Adrenal gland (tissue), 9 donors: ENCODE measurements at regions not wholly inside any gene's neighbourhood (a gene's known extent, or its start where the extent isn't known, plus 50 kb on each side); places are given as distances from the start of the nearest gene placed in this dataset.

Experiments
- DNase-seq, 7 donors: peaks; one replicate each; pipeline ENCODE4 v3.0.0-alpha.2; 2019 to 2020
- H3K27ac ChIP-seq, 5 donors: fragments of 200-600 bp; sonication (generic) in 4 of 5; 1 replicate in 3 of 5; 2 replicates in 2 of 5; pipeline versions ENCODE4 v1.5.1 to v1.8.0; 2016 to 2020; ENCODE audit warnings: mild to moderate bottlenecking in 1 of 5
- H3K27me3 ChIP-seq: fragments of 200-600 bp; 2 replicates; pipeline ENCODE4 v1.8.0; 2021
- H3K36me3 ChIP-seq, 2 donors: fragments of 200-600 bp; replicated peaks in 1 of 2; 1 replicate in 1 of 2; 2 replicates in 1 of 2; pipeline versions ENCODE4 v1.5.1 to v1.8.0; 2018 to 2022
- H3K4me1 ChIP-seq, 2 donors: fragments of 200-600 bp; replicated peaks in 1 of 2; 1 replicate in 1 of 2; 2 replicates in 1 of 2; pipeline versions ENCODE4 v1.5.1 to v1.8.0; 2018 to 2021
- H3K4me3 ChIP-seq, 4 donors: fragments of 200-600 bp; sonication (generic) in 3 of 4; one replicate each; pipeline ENCODE4 v1.5.1; 2016 to 2018
- H3K9me3 ChIP-seq, 3 donors: fragments of 200-600 bp; sonication (generic) in 1 of 3; replicated peaks in 1 of 3; 1 replicate in 2 of 3; 2 replicates in 1 of 3; pipeline versions ENCODE4 v1.5.1 to v1.8.0; 2016 to 2021
- POLR2A ChIP-seq, 2 donors: fragments of 450-650 bp; IDR thresholded peaks; one replicate each; pipeline ENCODE4 v1.6.1; 2017; ENCODE audit warnings: antibody characterized with exemption in 2 of 2, mild to moderate bottlenecking in 2 of 2, moderate library complexity in 1 of 2
- WGBS, 4 donors: extraction: QIAGEN DNeasy Blood & Tissue Kit in 2 of 4; methylation state at CpG; one replicate each; pipeline versions ENCODE4 v1.1.5 to v1.1.7; 2013 to 2017; 5-methylcytosine and 5-hydroxymethylcytosine counted together
- intact Hi-C, 2 donors: fragments of 100-400 bp; cut with DNase I; formaldehyde crosslinking; loops; one replicate each; pipeline versions ENCODE4 v1.14.1 to v1.15.0; 2022 to 2023
- TF ChIP-seq, protein P1 (sequence below), 6 experiments: fragments of 450-650 bp in 4 of 6; fragments of 200-600 bp in 2 of 6; sonication (generic) in 1 of 6; IDR thresholded peaks; 1 replicate in 5 of 6; 2 replicates in 1 of 6; pipeline versions ENCODE4 v1.5.1 to v1.8.0; 2016 to 2021; ENCODE audit warnings: antibody characterized with exemption in 6 of 6, mild to moderate bottlenecking in 2 of 6, moderate library complexity in 1 of 6
- donor health status: healthy with polysubstance abuse.
- donor health status: Bipolar disorder and iron deficiency.
- donor health status: DM: yes; HTN: yes; CAD: no.
- donor health status: DM: no; HTN: no; CAD: no.
- donor health status: DM: no; HTN: no; CAD: no.

DNA sequence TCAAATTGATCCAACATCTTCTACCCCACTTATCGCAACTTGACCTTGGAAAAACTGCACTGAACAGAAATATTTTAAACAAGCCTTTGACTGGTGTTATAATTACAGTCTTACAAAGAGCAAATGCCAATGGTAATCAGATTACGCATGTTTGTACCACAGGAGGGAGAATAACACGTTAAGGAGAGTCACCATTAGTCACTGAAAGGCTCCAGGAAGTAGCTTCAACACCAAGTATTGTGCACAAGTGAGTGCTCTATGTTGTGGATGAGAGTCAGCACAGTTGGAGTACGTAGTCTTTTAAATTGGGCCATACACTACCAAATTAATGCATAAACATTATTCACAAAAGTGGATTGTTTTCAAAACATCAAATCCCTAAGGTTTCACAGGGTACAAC is 1081.5 kb upstream of the TENM3 start:
- no peak for DNase-seq
- WGBS, 4 donors: 45 to 71% (median 51%) methylated on average over 4 of the region's 4 CpGs
- H3K4me3 ChIP-seq: no peak overlapping the region
- no peaks in the 10 kb centered on the region for H3K27me3 ChIP-seq
- intact Hi-C loops: no loop called here
- peaks cover 0 to 4% (median 0%) of the 10 kb centered on the region in 3 donors for H3K9me3 ChIP-seq
- TF ChIP-seq POLR2A (IDR thresholded peaks at IDR 0.05): no peak
- TF ChIP-seq, protein P1, sequence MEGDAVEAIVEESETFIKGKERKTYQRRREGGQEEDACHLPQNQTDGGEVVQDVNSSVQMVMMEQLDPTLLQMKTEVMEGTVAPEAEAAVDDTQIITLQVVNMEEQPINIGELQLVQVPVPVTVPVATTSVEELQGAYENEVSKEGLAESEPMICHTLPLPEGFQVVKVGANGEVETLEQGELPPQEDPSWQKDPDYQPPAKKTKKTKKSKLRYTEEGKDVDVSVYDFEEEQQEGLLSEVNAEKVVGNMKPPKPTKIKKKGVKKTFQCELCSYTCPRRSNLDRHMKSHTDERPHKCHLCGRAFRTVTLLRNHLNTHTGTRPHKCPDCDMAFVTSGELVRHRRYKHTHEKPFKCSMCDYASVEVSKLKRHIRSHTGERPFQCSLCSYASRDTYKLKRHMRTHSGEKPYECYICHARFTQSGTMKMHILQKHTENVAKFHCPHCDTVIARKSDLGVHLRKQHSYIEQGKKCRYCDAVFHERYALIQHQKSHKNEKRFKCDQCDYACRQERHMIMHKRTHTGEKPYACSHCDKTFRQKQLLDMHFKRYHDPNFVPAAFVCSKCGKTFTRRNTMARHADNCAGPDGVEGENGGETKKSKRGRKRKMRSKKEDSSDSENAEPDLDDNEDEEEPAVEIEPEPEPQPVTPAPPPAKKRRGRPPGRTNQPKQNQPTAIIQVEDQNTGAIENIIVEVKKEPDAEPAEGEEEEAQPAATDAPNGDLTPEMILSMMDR (IDR thresholded peaks at IDR 0.05): no peak
- no peak overlapping the region for H3K27ac ChIP-seq
- no peaks in the 10 kb centered on the region for H3K4me1 ChIP-seq
- H3K36me3 ChIP-seq: no peaks in the 10 kb centered on the region

DNA sequence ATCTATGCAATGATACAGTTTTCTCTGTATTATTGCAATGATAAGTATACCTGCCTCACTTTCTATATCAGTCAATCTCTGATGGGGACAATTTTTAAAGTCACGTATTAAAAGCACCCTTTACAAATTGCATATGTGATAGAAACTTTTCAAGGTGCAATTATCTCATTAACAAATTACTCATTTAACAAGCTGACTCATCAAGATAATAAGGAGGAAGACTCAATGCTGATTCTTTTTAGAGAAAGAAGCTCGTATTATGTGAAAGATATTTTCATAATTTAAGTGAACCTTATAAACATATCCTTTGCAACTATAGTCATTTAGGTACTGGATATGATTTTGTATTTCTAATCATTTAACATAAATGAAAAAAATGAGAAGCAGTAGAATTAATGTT is 1080.9 kb upstream of the TENM3 start:
- 69 to 82% (median 74%) methylated on average over 2 of the region's 2 CpGs for WGBS, 4 donors
- DNase-seq: no peak
- H3K36me3 ChIP-seq: no peaks in the 10 kb centered on the region
- no peaks in the 10 kb centered on the region for H3K4me1 ChIP-seq
- H3K27ac ChIP-seq: no peak overlapping the region
- no peak overlapping the region for H3K4me3 ChIP-seq
- intact Hi-C loops: no loop called here
- H3K27me3 ChIP-seq: no peaks in the 10 kb centered on the region
- no peak for TF ChIP-seq POLR2A (IDR thresholded peaks at IDR 0.05)
- TF ChIP-seq, protein P1 (IDR thresholded peaks at IDR 0.05): no peak
- H3K9me3 ChIP-seq: peaks cover 0 to 4% (median 0%) of the 10 kb centered on the region in 3 donors

GRCh38 chr4:181162676-181163075 is 1080.5 kb upstream of the TENM3 start:
- TF ChIP-seq, protein P1 (IDR thresholded peaks at IDR 0.05): no peak
- TF ChIP-seq POLR2A (IDR thresholded peaks at IDR 0.05): no peak
- no peak overlapping the region for H3K4me3 ChIP-seq
- no peaks in the 10 kb centered on the region for H3K36me3 ChIP-seq
- H3K9me3 ChIP-seq: peaks cover 0 to 4% (median 0%) of the 10 kb centered on the region in 3 donors
- 88 to 89% (median 89%) methylated on average over 6 of the region's 6 CpGs for WGBS, 4 donors
- H3K27ac ChIP-seq: no peak overlapping the region
- no peak for DNase-seq
- no peaks in the 10 kb centered on the region for H3K4me1 ChIP-seq
- intact Hi-C loops: no loop called here
- H3K27me3 ChIP-seq: no peaks in the 10 kb centered on the region

- Histone ChIP-seq H3K27me3 (no peaks in the 10 kb centered on the region), H3K9me3 (peaks cover 0 to 4% (median 0%) of the 10 kb centered on the region in 3 donors), H3K4me3 (no peak overlapping the region), H3K36me3 (no peaks in the 10 kb centered on the region), H3K4me1 (no peaks in the 10 kb centered on the region), H3K27ac (peak overlapping the region in 1 of 5 donors; percentile 15)
- intact Hi-C loops: no loop called here
- TF ChIP-seq POLR2A (IDR thresholded peaks at IDR 0.05): no peak
- TF ChIP-seq, protein P1 (IDR thresholded peaks at IDR 0.05): no peak
- WGBS, 4 donors: 73 to 81% (median 74%) methylated on average over 6 of the region's 6 CpGs
- no peak for DNase-seq
Observed at GRCh38 chr4:181166742-181167399, 1076.3 kb upstream of the TENM3 start.
